OCI-LY1 (cell line): ENCODE measurements at regions not wholly inside any gene's neighbourhood (a gene's known extent, or its start where the extent isn't known, plus 50 kb on each side); places are given as distances from the start of the nearest gene placed in this dataset.

Experiments used
- H2AFZ ChIP-seq: fragments of 200-600 bp; sonication (generic), shearing (Covaris generic); 2 replicates; pipeline ENCODE4 v1.6.0; 2014; ENCODE audit warnings: antibody characterized with exemption, mild to moderate bottlenecking, low read length
- H3F3A ChIP-seq: fragments of 200-600 bp; sonication (generic), shearing (Covaris generic); 2 replicates; pipeline ENCODE4 v1.6.0; 2014; ENCODE audit warnings: mild to moderate bottlenecking, antibody characterized with exemption, low read length, moderate library complexity; ENCODE audit not compliant: insufficient read depth
- H3K27ac ChIP-seq: fragments of 200-600 bp; sonication (generic); 2 replicates; pipeline ENCODE4 v1.5.1; 2014; ENCODE audit warnings: low read length, mixed run types, mild to moderate bottlenecking, low read depth; ENCODE audit not compliant: poor library complexity, severe bottlenecking
- H3K27me3 ChIP-seq: fragments of 200-600 bp; sonication (generic); 2 replicates; pipeline ENCODE4 v1.6.0; 2014; ENCODE audit warnings: antibody characterized with exemption, mild to moderate bottlenecking, low read length, moderate library complexity; ENCODE audit not compliant: insufficient read depth
- H3K36me3 ChIP-seq: fragments of 200-600 bp; sonication (generic); 2 replicates; pipeline ENCODE4 v1.6.1; 2014; ENCODE audit warnings: mild to moderate bottlenecking, antibody characterized with exemption, low read length, moderate library complexity, mixed read lengths; ENCODE audit not compliant: insufficient read depth
- H3K4me1 ChIP-seq: fragments of 200-600 bp; sonication (generic); 2 replicates; pipeline ENCODE4 v1.5.1; 2014; ENCODE audit warnings: mild to moderate bottlenecking, low read length, moderate library complexity; ENCODE audit not compliant: insufficient read depth, severe bottlenecking
- H3K4me2 ChIP-seq: fragments of 200-600 bp; sonication (generic), shearing (Covaris generic); 2 replicates; pipeline ENCODE4 v1.6.1; 2014; ENCODE audit warnings: low read length
- H3K4me3 ChIP-seq: fragments of 200-600 bp; sonication (generic); 2 replicates; pipeline ENCODE4 v1.5.1; 2014; ENCODE audit warnings: low read length, low read depth, mild to moderate bottlenecking, mixed read lengths; ENCODE audit not compliant: poor library complexity, severe bottlenecking
- H3K79me2 ChIP-seq: fragments of 200-600 bp; shearing (Covaris generic); 2 replicates; pipeline ENCODE4 v1.6.1; 2016; ENCODE audit warnings: mixed run types, low read length, mixed read lengths; ENCODE audit not compliant: insufficient read depth
- H3K9ac ChIP-seq: fragments of 200-600 bp; sonication (generic), shearing (Covaris generic); 2 replicates; pipeline ENCODE4 v1.6.1; 2014; ENCODE audit warnings: mild to moderate bottlenecking, low read length, mixed read lengths
- H3K9me2 ChIP-seq: fragments of 200-600 bp; sonication (generic), shearing (Covaris generic); 2 replicates; pipeline ENCODE4 v1.6.1; 2014; ENCODE audit warnings: low read depth, mild to moderate bottlenecking, low read length, mixed read lengths
- H3K9me3 ChIP-seq: fragments of 200-600 bp; shearing (Covaris generic); 2 replicates; pipeline ENCODE4 v1.6.1; 2014; ENCODE audit warnings: low read length, mixed read lengths
- H4K20me1 ChIP-seq: fragments of 200-600 bp; sonication (generic), shearing (Covaris generic); 2 replicates; pipeline ENCODE4 v1.6.0; 2016; ENCODE audit warnings: mild to moderate bottlenecking, low read length; ENCODE audit not compliant: insufficient read depth
- EZH2 ChIP-seq: fragments of 200-600 bp; sonication (generic), shearing (Covaris generic); IDR thresholded peaks from 2 replicates; pipeline ENCODE4 v1.8.0; 2017; ENCODE audit warnings: borderline replicate concordance, mixed run types, mild to moderate bottlenecking, antibody characterized with exemption, low read length, moderate library complexity, mixed read lengths
- TF ChIP-seq, protein P1 (sequence below): fragments of 200-600 bp; sonication (generic), shearing (Covaris generic); IDR thresholded peaks from 2 replicates; pipeline ENCODE4 v1.5.1; 2017; ENCODE audit warnings: mild to moderate bottlenecking, antibody characterized with exemption, low read length, moderate library complexity, mixed read lengths

DNA sequence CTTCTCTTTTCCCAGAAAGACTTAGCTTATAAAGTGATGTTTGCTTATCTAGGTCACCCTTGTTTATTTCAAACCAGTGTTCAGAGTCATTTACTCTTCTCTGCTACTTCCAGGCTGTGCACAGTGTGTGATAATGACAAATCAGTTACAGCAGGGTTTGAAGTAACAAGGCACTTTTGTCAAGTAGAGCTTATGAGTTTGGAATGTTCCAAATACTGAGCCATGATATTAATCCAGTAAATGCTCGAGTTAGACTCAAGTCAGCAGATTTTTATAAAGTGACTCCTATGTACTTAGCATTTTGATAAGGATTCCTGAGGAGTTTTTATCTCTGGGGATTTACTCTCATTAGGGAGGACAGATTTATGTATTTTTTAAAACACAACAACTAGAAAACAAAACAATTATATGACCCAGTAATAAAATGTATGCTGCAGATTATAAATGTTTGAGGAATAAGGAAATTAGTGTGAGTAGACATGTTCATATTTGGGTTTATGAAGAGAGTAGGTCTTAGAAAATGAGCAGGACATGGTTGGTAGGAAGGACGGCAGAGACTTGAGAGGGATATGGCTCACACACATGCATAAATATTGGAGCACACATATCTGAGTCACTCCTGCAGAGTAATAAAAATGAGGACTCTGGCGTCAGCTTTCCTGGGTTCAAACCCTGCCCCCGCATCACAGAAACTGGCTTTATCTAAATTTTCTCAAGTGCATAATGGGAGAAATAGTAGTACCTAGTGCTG lies 271.2 kb downstream of the FBXO8 start:
- H3K79me2 ChIP-seq: no peaks in the 10 kb centered on the region
- H3K4me3 ChIP-seq: no peak overlapping the region
- no peaks in the 10 kb centered on the region for H4K20me1 ChIP-seq
- H3K36me3 ChIP-seq: no peaks in the 10 kb centered on the region
- no peak overlapping the region for H3K9ac ChIP-seq
- H3K27me3 ChIP-seq: no peaks in the 10 kb centered on the region
- H3F3A ChIP-seq: no peaks in the 10 kb centered on the region
- H3K9me3 ChIP-seq: no peaks in the 10 kb centered on the region
- H2AFZ ChIP-seq: no peak overlapping the region
- no peak overlapping the region for H3K4me2 ChIP-seq
- H3K9me2 ChIP-seq: no peaks in the 10 kb centered on the region
- TF ChIP-seq EZH2: no peak
- TF ChIP-seq, protein P1, sequence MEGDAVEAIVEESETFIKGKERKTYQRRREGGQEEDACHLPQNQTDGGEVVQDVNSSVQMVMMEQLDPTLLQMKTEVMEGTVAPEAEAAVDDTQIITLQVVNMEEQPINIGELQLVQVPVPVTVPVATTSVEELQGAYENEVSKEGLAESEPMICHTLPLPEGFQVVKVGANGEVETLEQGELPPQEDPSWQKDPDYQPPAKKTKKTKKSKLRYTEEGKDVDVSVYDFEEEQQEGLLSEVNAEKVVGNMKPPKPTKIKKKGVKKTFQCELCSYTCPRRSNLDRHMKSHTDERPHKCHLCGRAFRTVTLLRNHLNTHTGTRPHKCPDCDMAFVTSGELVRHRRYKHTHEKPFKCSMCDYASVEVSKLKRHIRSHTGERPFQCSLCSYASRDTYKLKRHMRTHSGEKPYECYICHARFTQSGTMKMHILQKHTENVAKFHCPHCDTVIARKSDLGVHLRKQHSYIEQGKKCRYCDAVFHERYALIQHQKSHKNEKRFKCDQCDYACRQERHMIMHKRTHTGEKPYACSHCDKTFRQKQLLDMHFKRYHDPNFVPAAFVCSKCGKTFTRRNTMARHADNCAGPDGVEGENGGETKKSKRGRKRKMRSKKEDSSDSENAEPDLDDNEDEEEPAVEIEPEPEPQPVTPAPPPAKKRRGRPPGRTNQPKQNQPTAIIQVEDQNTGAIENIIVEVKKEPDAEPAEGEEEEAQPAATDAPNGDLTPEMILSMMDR: no peak
- H3K4me1 ChIP-seq: no peaks in the 10 kb centered on the region
- no peak overlapping the region for H3K27ac ChIP-seq

DNA sequence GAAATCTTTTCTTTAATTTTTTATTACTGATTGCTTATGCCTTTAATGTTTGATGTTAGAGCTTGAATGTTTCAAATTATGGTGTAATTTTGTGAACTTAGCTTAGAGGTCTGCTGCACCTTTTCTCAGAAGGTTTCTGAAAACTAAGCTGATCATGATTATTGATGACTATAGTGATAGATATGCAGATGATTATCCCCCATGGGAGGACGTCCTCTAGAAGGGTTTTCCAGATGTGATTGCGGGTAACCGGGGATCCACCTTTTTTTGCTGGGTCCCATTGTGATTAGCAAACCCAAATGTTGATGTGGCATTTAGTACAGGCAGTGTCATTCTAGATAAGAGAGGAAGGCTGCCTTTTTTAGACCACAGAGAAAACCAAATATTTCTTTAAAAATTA lies 272.9 kb downstream of the FBXO8 start:
- Histone ChIP-seq H3K36me3 (no peaks in the 10 kb centered on the region), H4K20me1 (no peaks in the 10 kb centered on the region), H3K27ac (no peak overlapping the region), H3K4me3 (no peak overlapping the region), H3K9me2 (no peaks in the 10 kb centered on the region), H3F3A (no peaks in the 10 kb centered on the region), H3K4me1 (no peaks in the 10 kb centered on the region), H3K4me2 (no peak overlapping the region), H2AFZ (no peak overlapping the region), H3K27me3 (no peaks in the 10 kb centered on the region), H3K9me3 (no peaks in the 10 kb centered on the region), H3K9ac (no peak overlapping the region), H3K79me2 (no peaks in the 10 kb centered on the region)
- no peak for TF ChIP-seq EZH2
- TF ChIP-seq, protein P1: no peak

DNA sequence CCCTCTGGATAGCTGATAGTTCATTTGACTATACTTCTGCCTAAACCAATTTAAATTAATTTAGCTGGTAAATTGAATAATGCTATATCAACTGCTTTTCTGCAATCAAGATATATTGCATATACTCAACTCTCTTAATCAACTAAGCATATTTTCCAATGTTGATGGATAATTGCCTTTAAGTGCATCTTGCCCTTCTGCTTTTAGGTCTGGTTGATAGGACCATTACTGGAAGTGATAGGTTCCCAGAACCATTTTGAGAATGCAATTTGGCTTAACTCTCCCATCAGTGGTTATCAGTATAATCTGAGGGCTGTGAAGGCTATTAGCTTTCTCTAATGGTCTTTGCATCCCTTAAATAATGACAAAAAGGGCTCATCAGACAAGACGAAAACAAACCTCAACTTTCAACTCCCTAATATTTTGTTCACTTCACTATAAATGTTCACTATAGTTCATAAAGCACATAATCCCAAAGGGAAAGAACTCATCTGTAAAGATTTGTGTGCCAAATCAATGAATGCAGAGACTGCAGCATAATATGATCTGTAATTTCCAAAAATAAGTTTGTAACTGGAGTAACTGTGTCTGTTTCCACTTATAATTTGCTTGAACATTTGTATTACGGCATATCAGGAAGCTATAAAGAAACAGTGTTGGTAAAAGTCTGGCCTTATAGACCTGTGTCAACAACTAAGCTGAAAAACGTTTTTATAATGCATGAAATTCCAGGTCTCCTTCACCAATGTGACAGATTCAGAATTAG lies 273.6 kb downstream of the FBXO8 start:
- Histone ChIP-seq H3F3A (no peaks in the 10 kb centered on the region), H3K36me3 (no peaks in the 10 kb centered on the region), H3K27me3 (no peaks in the 10 kb centered on the region), H4K20me1 (no peaks in the 10 kb centered on the region), H3K27ac (no peak overlapping the region), H3K9me2 (no peaks in the 10 kb centered on the region), H3K9me3 (no peaks in the 10 kb centered on the region), H3K4me3 (no peak overlapping the region), H2AFZ (no peak overlapping the region), H3K79me2 (no peaks in the 10 kb centered on the region), H3K9ac (no peak overlapping the region), H3K4me1 (no peaks in the 10 kb centered on the region), H3K4me2 (no peak overlapping the region)
- no peak for TF ChIP-seq EZH2
- TF ChIP-seq, protein P1: no peak
